ENCODE measurements at regions not wholly inside any gene's neighbourhood (a gene's known extent, or its start where the extent isn't known, plus 50 kb on each side); places are given as distances from the start of the nearest gene placed in this dataset.

GRCh38 chr14:80109055-80109454 is 102.2 kb downstream of the DIO2 start:
- TF ChIP-seq CTCF (IDR thresholded peaks at IDR 0.05): no peak
- TF ChIP-seq POLR2A (IDR thresholded peaks at IDR 0.05): no peak
- no peak for TF ChIP-seq POLR2AphosphoS5 (IDR thresholded peaks at IDR 0.05)
- no peak for TF ChIP-seq EP300 (IDR thresholded peaks at IDR 0.05)
